K562 (cell line): ENCODE measurements at regions not wholly inside any gene's neighbourhood (a gene's known extent, or its start where the extent isn't known, plus 50 kb on each side); places are given as distances from the start of the nearest gene placed in this dataset.

Experiments used
- ATAC-seq: fragments of 200-7000 bp; cut with Tn5 transposase; 3 replicates; pipeline ENCODE4 v1.9.1; 2020; ENCODE audit warnings: moderate library complexity
- BruUV-seq: library from RNA; stranded (reverse); fragments of 400-500 nt; replicated peaks from 2 replicates; lab custom pipeline; 2021; lab: Mats Ljungman, UMichigan
- CTCF ChIA-PET: fragments of 300-600 bp; formaldehyde crosslinking; extraction: SDS; loops from one replicate; lab custom pipeline; 2021; ENCODE audit warnings: low intra/inter-chr PET ratio; lab: Yijun Ruan, JAX
- POLR2A ChIA-PET: fragments of 300-600, 350-650 bp; sonication (Branson Sonifier 250); formaldehyde crosslinking; extraction: SDS; loops from one replicate; lab custom pipeline; 2021; ENCODE audit warnings: antibody characterized with exemption, inconsistent platforms; lab: Yijun Ruan, JAX
- DNase-seq, 4 experiments: peaks; one replicate each; pipeline versions ENCODE4 v3.0.0 to v3.0.0-alpha.2; 2011 to 2018; ENCODE audit warnings: low spot score in 3 of 4, mixed read lengths in 3 of 4; ENCODE audit errors: extremely low read depth in 1 of 4
- FAIRE-seq: peaks from 2 replicates; lab custom pipeline; 2011; peaks lifted over from hg19 to GRCh38; lab: Jason Lieb, UNC
- H2AFZ ChIP-seq: 2 replicates; pipeline ENCODE4 v1.6.0; 2011; ENCODE audit warnings: low read depth, low read length, control low read depth, inconsistent platforms
- H3K27ac ChIP-seq: fragments of 200-600 bp; 3 replicates; pipeline ENCODE4 v1.8.0; 2011; ENCODE audit warnings: low read depth, mild to moderate bottlenecking, control low read depth, inconsistent platforms, low read length, moderate library complexity, mixed read lengths; ENCODE audit errors: extremely low read depth
- H3K27me3 ChIP-seq, 2 experiments: fragments of 300-600 bp in 1 of 2; 2 replicates in 1 of 2; 3 replicates in 1 of 2; pipeline versions ENCODE4 v1.6.0 to v1.8.0; 2011; ENCODE audit warnings: inconsistent platforms in 2 of 2, low read length in 2 of 2, mild to moderate bottlenecking in 1 of 2, mixed read lengths in 1 of 2, moderate library complexity in 1 of 2; ENCODE audit not compliant: control insufficient read depth in 2 of 2, insufficient read depth in 2 of 2
- H3K36me3 ChIP-seq: fragments of 300-600 bp; 3 replicates; pipeline ENCODE4 v1.8.0; 2011; ENCODE audit warnings: mild to moderate bottlenecking, low read length, inconsistent platforms; ENCODE audit not compliant: control insufficient read depth, insufficient read depth
- H3K4me1 ChIP-seq, 2 experiments: fragments of 200-600 bp in 1 of 2; replicated peaks in 1 of 2; 2 replicates in 1 of 2; 3 replicates in 1 of 2; pipeline versions ENCODE4 v1.5.1 to v1.8.0; 2011; ENCODE audit warnings: inconsistent platforms in 2 of 2, low read length in 2 of 2, mild to moderate bottlenecking in 1 of 2, mixed read lengths in 1 of 2, moderate library complexity in 1 of 2; ENCODE audit not compliant: control insufficient read depth in 2 of 2, insufficient read depth in 2 of 2
- H3K4me2 ChIP-seq: 2 replicates; pipeline ENCODE4 v1.6.1; 2011; ENCODE audit warnings: low read length, control low read depth, inconsistent platforms, mixed read lengths; ENCODE audit not compliant: insufficient read depth
- H3K4me3 ChIP-seq: fragments of 200-600 bp; sonication (generic), shearing (Covaris generic); 2 replicates; pipeline ENCODE4 v1.5.1; 2016; ENCODE audit warnings: control low read depth, inconsistent platforms
- H3K79me2 ChIP-seq: fragments of 200-600 bp; 3 replicates; pipeline ENCODE4 v1.8.0; 2011; ENCODE audit warnings: low read length, inconsistent platforms; ENCODE audit not compliant: control insufficient read depth, insufficient read depth
- H3K9ac ChIP-seq, 2 experiments: 2 replicates each; pipeline versions ENCODE4 v1.6.0 to v1.6.1; 2011; ENCODE audit warnings: low read depth in 2 of 2, low read length in 2 of 2, control low read depth in 1 of 2, inconsistent platforms in 1 of 2, mild to moderate bottlenecking in 1 of 2, mixed read lengths in 1 of 2; ENCODE audit not compliant: insufficient read depth in 1 of 2
- H3K9me1 ChIP-seq: one replicate; pipeline ENCODE4 v1.6.0; 2011; ENCODE audit warnings: inconsistent platforms, mild to moderate bottlenecking, low read length, moderate library complexity; ENCODE audit not compliant: control insufficient read depth, insufficient read depth
- H3K9me3 ChIP-seq: replicated peaks from 2 replicates; pipeline ENCODE4 v1.5.1; 2011; ENCODE audit warnings: low read depth, low read length, inconsistent platforms; ENCODE audit not compliant: control insufficient read depth, insufficient read depth
- H4K20me1 ChIP-seq: replicated peaks from 2 replicates; pipeline ENCODE4 v1.6.1; 2011; ENCODE audit warnings: low read length, inconsistent platforms, mixed read lengths; ENCODE audit not compliant: control insufficient read depth, insufficient read depth
- GATAD2B ChIP-seq: fragments of 450-650 bp; IDR thresholded peaks from 2 replicates; pipeline ENCODE4 v1.6.1; 2017; ENCODE audit warnings: mild to moderate bottlenecking, borderline replicate concordance
- TRIM28 ChIP-seq: fragments of 450-650 bp; IDR thresholded peaks from 2 replicates; pipeline ENCODE4 v1.6.1; 2017
- USF2 ChIP-seq: sonication (generic); formaldehyde crosslinking; IDR thresholded peaks from 2 replicates; pipeline ENCODE4 v1.5.0; 2020; ENCODE audit warnings: missing genetic modification reagents
- ZNF263 ChIP-seq: sonication (generic); formaldehyde crosslinking; IDR thresholded peaks from 2 replicates; pipeline ENCODE4 v1.8.0; 2022; ENCODE audit warnings: mild to moderate bottlenecking, missing genetic modification reagents, borderline replicate concordance
- WGBS: fragments of 100-300 bp; shearing (Covaris generic); methylation state at CpG from one replicate; pipeline ENCODE4 v1.1.6; 2016; ENCODE audit warnings: low coverage, mixed read lengths; ENCODE audit not compliant: insufficient coverage; ENCODE audit errors: missing lambda C conversion rate; 5-methylcytosine and 5-hydroxymethylcytosine counted together
- in situ Hi-C: fragments of 300-500 bp; cut with MboI; formaldehyde crosslinking; loops from 4 replicates; pipeline ENCODE4 v1.15.0; 2018; ENCODE audit warnings: inconsistent platforms, mixed read lengths
- intact Hi-C: fragments of 100-400 bp; cut with micrococcal nuclease; formaldehyde crosslinking; loops from 2 replicates; pipeline ENCODE4 v1.14.2; 2022
- TF ChIP-seq, protein P1 (sequence below): fragments of 250-450 bp; sonication (Bioruptor Pico); IDR thresholded peaks from 2 replicates; pipeline ENCODE4 v1.5.0; 2022; ENCODE audit warnings: mild to moderate bottlenecking
- TF ChIP-seq, protein P2 (sequence below): fragments of 250-450 bp; sonication (Bioruptor Pico); IDR thresholded peaks from 2 replicates; pipeline ENCODE4 v1.4.0; 2020; ENCODE audit warnings: mild to moderate bottlenecking

- Histone ChIP-seq H3K36me3 (no peaks in the 10 kb centered on the region), H3K4me1 (0 out of 5 replicates have a peak, but pooled peaks cover 0 to 6% of the 10 kb centered on the region in 2 experiments), H3K4me3 (no peak overlapping the region), H3K9ac (no peak overlapping the region), H2AFZ (no peak overlapping the region; the same call in 1 of the 2 replicates), H3K79me2 (no peaks in the 10 kb centered on the region), H3K4me2 (no peak overlapping the region), H3K27me3 (no peaks in the 10 kb centered on the region), H3K27ac (no peak overlapping the region), H3K9me1 (no peaks in the 10 kb centered on the region), H4K20me1 (no peaks in the 10 kb centered on the region), H3K9me3 (no peaks in the 10 kb centered on the region)
- TF ChIP-seq, protein P1, sequence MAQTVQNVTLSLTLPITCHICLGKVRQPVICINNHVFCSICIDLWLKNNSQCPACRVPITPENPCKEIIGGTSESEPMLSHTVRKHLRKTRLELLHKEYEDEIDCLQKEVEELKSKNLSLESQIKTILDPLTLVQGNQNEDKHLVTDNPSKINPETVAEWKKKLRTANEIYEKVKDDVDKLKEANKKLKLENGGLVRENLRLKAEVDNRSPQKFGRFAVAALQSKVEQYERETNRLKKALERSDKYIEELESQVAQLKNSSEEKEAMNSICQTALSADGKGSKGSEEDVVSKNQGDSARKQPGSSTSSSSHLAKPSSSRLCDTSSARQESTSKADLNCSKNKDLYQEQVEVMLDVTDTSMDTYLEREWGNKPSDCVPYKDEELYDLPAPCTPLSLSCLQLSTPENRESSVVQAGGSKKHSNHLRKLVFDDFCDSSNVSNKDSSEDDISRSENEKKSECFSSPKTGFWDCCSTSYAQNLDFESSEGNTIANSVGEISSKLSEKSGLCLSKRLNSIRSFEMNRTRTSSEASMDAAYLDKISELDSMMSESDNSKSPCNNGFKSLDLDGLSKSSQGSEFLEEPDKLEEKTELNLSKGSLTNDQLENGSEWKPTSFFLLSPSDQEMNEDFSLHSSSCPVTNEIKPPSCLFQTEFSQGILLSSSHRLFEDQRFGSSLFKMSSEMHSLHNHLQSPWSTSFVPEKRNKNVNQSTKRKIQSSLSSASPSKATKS (CRISPR knock-in tag): no peak
- no peak for TF ChIP-seq ZNF263 (CRISPR knock-in tag)
- TF ChIP-seq GATAD2B: no peak
- TF ChIP-seq, protein P2, sequence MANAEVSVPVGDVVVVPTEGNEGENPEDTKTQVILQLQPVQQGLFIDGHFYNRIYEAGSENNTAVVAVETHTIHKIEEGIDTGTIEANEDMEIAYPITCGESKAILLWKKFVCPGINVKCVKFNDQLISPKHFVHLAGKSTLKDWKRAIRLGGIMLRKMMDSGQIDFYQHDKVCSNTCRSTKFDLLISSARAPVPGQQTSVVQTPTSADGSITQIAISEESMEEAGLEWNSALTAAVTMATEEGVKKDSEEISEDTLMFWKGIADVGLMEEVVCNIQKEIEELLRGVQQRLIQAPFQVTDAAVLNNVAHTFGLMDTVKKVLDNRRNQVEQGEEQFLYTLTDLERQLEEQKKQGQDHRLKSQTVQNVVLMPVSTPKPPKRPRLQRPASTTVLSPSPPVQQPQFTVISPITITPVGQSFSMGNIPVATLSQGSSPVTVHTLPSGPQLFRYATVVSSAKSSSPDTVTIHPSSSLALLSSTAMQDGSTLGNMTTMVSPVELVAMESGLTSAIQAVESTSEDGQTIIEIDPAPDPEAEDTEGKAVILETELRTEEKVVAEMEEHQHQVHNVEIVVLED (CRISPR knock-in tag): no peak
- TF ChIP-seq TRIM28: no peak
- no peak for TF ChIP-seq USF2 (CRISPR knock-in tag)
- WGBS: 36% methylated on average over 6 of the region's 6 CpGs
- intact Hi-C loops (no loop called here), in situ Hi-C loops (loop anchor here (10.0 kb wide), 1 partner anchor 263 kb away; no protein-coding TSS in a partner anchor)
- no peak for FAIRE-seq
- no TSS peak for BruUV-seq
- DNase-seq: no peak
- ATAC-seq: no peak
- POLR2A ChIA-PET: interaction anchor here (0.6 kb wide), 1 partner anchor 406 kb away, joined by 5 read pairs; no protein-coding TSS in a partner anchor
- CTCF ChIA-PET: no interaction called here
These were observed 125.9 kb upstream of the NABP1 start for GRCh38 chr2:191552066-191552465.
